GM23338 (cell line): ENCODE measurements at regions not wholly inside any gene's neighbourhood (a gene's known extent, or its start where the extent isn't known, plus 50 kb on each side); places are given as distances from the start of the nearest gene placed in this dataset.

ENCODE experiments used
- ATAC-seq: fragments of 200-7000 bp; cut with Tn5 transposase; 3 replicates; pipeline ENCODE4 v1.9.1; 2020
- DNase-seq: peaks from one replicate; pipeline ENCODE4 v3.0.0-alpha.2; 2015; ENCODE audit warnings: low spot score
- H2AFZ ChIP-seq: fragments of 200-600 bp; sonication (generic); 2 replicates; pipeline ENCODE4 v1.8.0; 2016; ENCODE audit warnings: antibody characterized with exemption, mild to moderate bottlenecking, moderate library complexity
- H3F3A ChIP-seq: fragments of 200-600 bp; sonication (generic); replicated peaks from 2 replicates; pipeline ENCODE4 v1.8.0; 2017; ENCODE audit warnings: antibody characterized with exemption, mixed run types, low read depth
- H3K27ac ChIP-seq: fragments of 200-600 bp; sonication (generic); 2 replicates; pipeline ENCODE4 v1.6.1; 2016; ENCODE audit warnings: low read depth
- H3K27me3 ChIP-seq: fragments of 200-600 bp; sonication (generic); 2 replicates; pipeline ENCODE4 v1.8.0; 2016; ENCODE audit warnings: mild to moderate bottlenecking, mixed run types, moderate library complexity; ENCODE audit not compliant: insufficient read depth
- H3K36me3 ChIP-seq: fragments of 200-600 bp; sonication (generic); 2 replicates; pipeline ENCODE4 v1.8.0; 2016; ENCODE audit warnings: mild to moderate bottlenecking; ENCODE audit not compliant: insufficient read depth
- H3K4me1 ChIP-seq: fragments of 200-600 bp; sonication (generic); 2 replicates; pipeline ENCODE4 v1.8.0; 2016; ENCODE audit warnings: mild to moderate bottlenecking, moderate library complexity; ENCODE audit not compliant: insufficient read depth
- H3K4me2 ChIP-seq: fragments of 200-600 bp; sonication (generic); 2 replicates; pipeline ENCODE4 v1.7.1; 2017; ENCODE audit warnings: mixed run types
- H3K4me3 ChIP-seq: fragments of 200-600 bp; sonication (generic); 2 replicates; pipeline ENCODE4 v1.6.1; 2016; ENCODE audit warnings: mixed run types
- H3K79me2 ChIP-seq: fragments of 200-600 bp; sonication (generic); replicated peaks from 2 replicates; pipeline ENCODE4 v1.8.0; 2017; ENCODE audit warnings: mild to moderate bottlenecking; ENCODE audit not compliant: insufficient read depth
- H3K9me2 ChIP-seq: fragments of 200-600 bp; sonication (generic); 2 replicates; pipeline ENCODE4 v1.8.0; 2017; ENCODE audit not compliant: insufficient read depth
- H4K20me1 ChIP-seq: fragments of 200-600 bp; sonication (generic); replicated peaks from 2 replicates; pipeline ENCODE4 v1.8.0; 2017; ENCODE audit warnings: mild to moderate bottlenecking; ENCODE audit not compliant: insufficient read depth
- H3K27ac Mint-ChIP-seq: 2 replicates; pipeline ENCODE4 v1.8.0; 2020; ENCODE audit warnings: inconsistent platforms, mild to moderate bottlenecking, moderate library complexity, mixed read lengths
- H3K27me3 Mint-ChIP-seq: 3 replicates; pipeline ENCODE4 v1.8.0; 2022; ENCODE audit warnings: low read depth, mild to moderate bottlenecking, moderate library complexity, mixed read lengths, inconsistent platforms; ENCODE audit not compliant: insufficient read depth, poor library complexity
- H3K36me3 Mint-ChIP-seq: 3 replicates; pipeline ENCODE4 v1.8.0; 2021; ENCODE audit warnings: low read depth, mild to moderate bottlenecking, inconsistent platforms, moderate library complexity, mixed read lengths
- H3K4me1 Mint-ChIP-seq: 3 replicates; pipeline ENCODE4 v1.8.0; 2020; ENCODE audit warnings: mild to moderate bottlenecking, inconsistent platforms, mixed read lengths
- H3K4me3 Mint-ChIP-seq: 3 replicates; pipeline ENCODE4 v1.8.0; 2021; ENCODE audit warnings: moderate library complexity, mild to moderate bottlenecking, inconsistent platforms, mixed read lengths
- H3K9me3 Mint-ChIP-seq: 3 replicates; pipeline ENCODE4 v1.8.0; 2020; ENCODE audit warnings: moderate library complexity, mild to moderate bottlenecking, inconsistent platforms, mixed read lengths
- CREB1 ChIP-seq: fragments of 250-450 bp; sonication (Bioruptor Pico); IDR thresholded peaks from 2 replicates; pipeline ENCODE4 v1.5.0; 2020; ENCODE audit warnings: low read depth, mild to moderate bottlenecking, moderate library complexity
- EZH2 ChIP-seq: fragments of 200-600 bp; sonication (generic); IDR thresholded peaks from one replicate; pipeline ENCODE4 v1.8.0; 2017; ENCODE audit warnings: antibody characterized with exemption, mild to moderate bottlenecking, low read depth; ENCODE audit not compliant: unreplicated experiment
- EZH2phosphoT487 ChIP-seq: fragments of 200-600 bp; sonication (generic); IDR thresholded peaks from one replicate; pipeline ENCODE4 v1.8.1; 2018; ENCODE audit warnings: antibody characterized with exemption; ENCODE audit not compliant: unreplicated experiment
- NANOG ChIP-seq: IDR thresholded peaks from 2 replicates; pipeline ENCODE4 v1.6.1; 2016; ENCODE audit warnings: antibody characterized with exemption, borderline replicate concordance
- POLR2AphosphoS5 ChIP-seq: IDR thresholded peaks from 2 replicates; pipeline ENCODE4 v1.6.1; 2016; ENCODE audit warnings: antibody characterized with exemption, low read depth
- STAT1 ChIP-seq: IDR thresholded peaks from one replicate; pipeline ENCODE4 v1.6.1; 2016; ENCODE audit warnings: antibody characterized with exemption; ENCODE audit not compliant: unreplicated experiment
- ZNF114 ChIP-seq: fragments of 250-450 bp; sonication (Bioruptor Pico); IDR thresholded peaks from 2 replicates; pipeline ENCODE4 v1.5.0; 2020; ENCODE audit warnings: mild to moderate bottlenecking, moderate library complexity
- ZNF331 ChIP-seq: fragments of 250-450 bp; sonication (Bioruptor Pico); IDR thresholded peaks from 2 replicates; pipeline ENCODE4 v1.5.0; 2020; ENCODE audit warnings: low read depth, mild to moderate bottlenecking, moderate library complexity
- TF ChIP-seq, protein P1 (sequence below), 2 experiments: fragments of 200-600 bp in 1 of 2; sonication (generic) in 1 of 2; conservative IDR thresholded peaks; 2 replicates each; pipeline versions ENCODE4 v1.5.1 to v1.6.1; 2016 to 2017; ENCODE audit warnings: antibody characterized with exemption in 2 of 2, low read depth in 2 of 2, mild to moderate bottlenecking in 2 of 2, moderate library complexity in 1 of 2
- TF ChIP-seq, protein P2 (sequence below): IDR thresholded peaks from one replicate; pipeline ENCODE4 v1.6.1; 2018; ENCODE audit warnings: antibody characterized with exemption; ENCODE audit not compliant: unreplicated experiment
- TF ChIP-seq, protein P3 (sequence below): fragments of 250-450 bp; sonication (Bioruptor Pico); IDR thresholded peaks from 2 replicates; pipeline ENCODE4 v1.5.0; 2020; ENCODE audit warnings: mild to moderate bottlenecking, moderate library complexity

DNA sequence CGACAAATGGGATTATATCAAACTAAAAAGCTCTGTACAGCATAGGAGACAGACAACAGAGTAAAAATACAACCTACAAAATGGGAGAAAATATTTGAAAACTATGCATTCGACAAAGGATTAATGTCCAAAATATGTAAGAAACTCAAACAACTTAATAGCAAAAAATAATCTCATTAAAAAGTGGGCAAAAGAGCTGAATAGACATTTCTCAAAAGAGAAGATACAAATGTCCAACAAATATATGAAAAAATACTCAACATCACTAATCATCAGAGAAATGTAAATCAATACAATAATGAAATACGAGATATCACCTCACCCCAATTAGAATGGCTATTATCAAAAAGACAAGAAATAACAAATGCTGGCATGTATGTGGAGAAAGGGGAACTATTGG lies 272.9 kb downstream of the KLHL13 start:
- H3K27me3 ChIP-seq, result no peaks in the 10 kb centered on the region
- no peaks in the 10 kb centered on the region for H3K9me2 ChIP-seq
- no peak overlapping the region for H3K4me3 Mint-ChIP-seq
- H3F3A ChIP-seq, result no peaks in the 10 kb centered on the region
- ATAC-seq (no peak), DNase-seq (no peak)
- no peaks in the 10 kb centered on the region for H4K20me1 ChIP-seq
- no peak overlapping the region for H2AFZ ChIP-seq
- no peak overlapping the region for H3K27ac ChIP-seq
- H3K27me3 Mint-ChIP-seq, result peaks cover 4% of the 10 kb centered on the region
- H3K4me2 ChIP-seq, result no peak overlapping the region
- H3K9me3 Mint-ChIP-seq, result 0 out of 3 replicates have a peak, but pooled peaks cover 3% of the 10 kb centered on the region
- TF ChIP-seq ZNF331 (CRISPR knock-in tag), result no peak
- no peak for TF ChIP-seq POLR2AphosphoS5
- no peak for TF ChIP-seq CREB1
- TF ChIP-seq STAT1, result no peak
- TF ChIP-seq, protein P1, sequence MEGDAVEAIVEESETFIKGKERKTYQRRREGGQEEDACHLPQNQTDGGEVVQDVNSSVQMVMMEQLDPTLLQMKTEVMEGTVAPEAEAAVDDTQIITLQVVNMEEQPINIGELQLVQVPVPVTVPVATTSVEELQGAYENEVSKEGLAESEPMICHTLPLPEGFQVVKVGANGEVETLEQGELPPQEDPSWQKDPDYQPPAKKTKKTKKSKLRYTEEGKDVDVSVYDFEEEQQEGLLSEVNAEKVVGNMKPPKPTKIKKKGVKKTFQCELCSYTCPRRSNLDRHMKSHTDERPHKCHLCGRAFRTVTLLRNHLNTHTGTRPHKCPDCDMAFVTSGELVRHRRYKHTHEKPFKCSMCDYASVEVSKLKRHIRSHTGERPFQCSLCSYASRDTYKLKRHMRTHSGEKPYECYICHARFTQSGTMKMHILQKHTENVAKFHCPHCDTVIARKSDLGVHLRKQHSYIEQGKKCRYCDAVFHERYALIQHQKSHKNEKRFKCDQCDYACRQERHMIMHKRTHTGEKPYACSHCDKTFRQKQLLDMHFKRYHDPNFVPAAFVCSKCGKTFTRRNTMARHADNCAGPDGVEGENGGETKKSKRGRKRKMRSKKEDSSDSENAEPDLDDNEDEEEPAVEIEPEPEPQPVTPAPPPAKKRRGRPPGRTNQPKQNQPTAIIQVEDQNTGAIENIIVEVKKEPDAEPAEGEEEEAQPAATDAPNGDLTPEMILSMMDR (conservative IDR thresholded peaks at IDR 0.05; ENCODE audit: low read depth in 2 of 2), result no peak
- TF ChIP-seq, protein P2, sequence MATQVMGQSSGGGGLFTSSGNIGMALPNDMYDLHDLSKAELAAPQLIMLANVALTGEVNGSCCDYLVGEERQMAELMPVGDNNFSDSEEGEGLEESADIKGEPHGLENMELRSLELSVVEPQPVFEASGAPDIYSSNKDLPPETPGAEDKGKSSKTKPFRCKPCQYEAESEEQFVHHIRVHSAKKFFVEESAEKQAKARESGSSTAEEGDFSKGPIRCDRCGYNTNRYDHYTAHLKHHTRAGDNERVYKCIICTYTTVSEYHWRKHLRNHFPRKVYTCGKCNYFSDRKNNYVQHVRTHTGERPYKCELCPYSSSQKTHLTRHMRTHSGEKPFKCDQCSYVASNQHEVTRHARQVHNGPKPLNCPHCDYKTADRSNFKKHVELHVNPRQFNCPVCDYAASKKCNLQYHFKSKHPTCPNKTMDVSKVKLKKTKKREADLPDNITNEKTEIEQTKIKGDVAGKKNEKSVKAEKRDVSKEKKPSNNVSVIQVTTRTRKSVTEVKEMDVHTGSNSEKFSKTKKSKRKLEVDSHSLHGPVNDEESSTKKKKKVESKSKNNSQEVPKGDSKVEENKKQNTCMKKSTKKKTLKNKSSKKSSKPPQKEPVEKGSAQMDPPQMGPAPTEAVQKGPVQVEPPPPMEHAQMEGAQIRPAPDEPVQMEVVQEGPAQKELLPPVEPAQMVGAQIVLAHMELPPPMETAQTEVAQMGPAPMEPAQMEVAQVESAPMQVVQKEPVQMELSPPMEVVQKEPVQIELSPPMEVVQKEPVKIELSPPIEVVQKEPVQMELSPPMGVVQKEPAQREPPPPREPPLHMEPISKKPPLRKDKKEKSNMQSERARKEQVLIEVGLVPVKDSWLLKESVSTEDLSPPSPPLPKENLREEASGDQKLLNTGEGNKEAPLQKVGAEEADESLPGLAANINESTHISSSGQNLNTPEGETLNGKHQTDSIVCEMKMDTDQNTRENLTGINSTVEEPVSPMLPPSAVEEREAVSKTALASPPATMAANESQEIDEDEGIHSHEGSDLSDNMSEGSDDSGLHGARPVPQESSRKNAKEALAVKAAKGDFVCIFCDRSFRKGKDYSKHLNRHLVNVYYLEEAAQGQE, result no peak
- TF ChIP-seq, protein P3, sequence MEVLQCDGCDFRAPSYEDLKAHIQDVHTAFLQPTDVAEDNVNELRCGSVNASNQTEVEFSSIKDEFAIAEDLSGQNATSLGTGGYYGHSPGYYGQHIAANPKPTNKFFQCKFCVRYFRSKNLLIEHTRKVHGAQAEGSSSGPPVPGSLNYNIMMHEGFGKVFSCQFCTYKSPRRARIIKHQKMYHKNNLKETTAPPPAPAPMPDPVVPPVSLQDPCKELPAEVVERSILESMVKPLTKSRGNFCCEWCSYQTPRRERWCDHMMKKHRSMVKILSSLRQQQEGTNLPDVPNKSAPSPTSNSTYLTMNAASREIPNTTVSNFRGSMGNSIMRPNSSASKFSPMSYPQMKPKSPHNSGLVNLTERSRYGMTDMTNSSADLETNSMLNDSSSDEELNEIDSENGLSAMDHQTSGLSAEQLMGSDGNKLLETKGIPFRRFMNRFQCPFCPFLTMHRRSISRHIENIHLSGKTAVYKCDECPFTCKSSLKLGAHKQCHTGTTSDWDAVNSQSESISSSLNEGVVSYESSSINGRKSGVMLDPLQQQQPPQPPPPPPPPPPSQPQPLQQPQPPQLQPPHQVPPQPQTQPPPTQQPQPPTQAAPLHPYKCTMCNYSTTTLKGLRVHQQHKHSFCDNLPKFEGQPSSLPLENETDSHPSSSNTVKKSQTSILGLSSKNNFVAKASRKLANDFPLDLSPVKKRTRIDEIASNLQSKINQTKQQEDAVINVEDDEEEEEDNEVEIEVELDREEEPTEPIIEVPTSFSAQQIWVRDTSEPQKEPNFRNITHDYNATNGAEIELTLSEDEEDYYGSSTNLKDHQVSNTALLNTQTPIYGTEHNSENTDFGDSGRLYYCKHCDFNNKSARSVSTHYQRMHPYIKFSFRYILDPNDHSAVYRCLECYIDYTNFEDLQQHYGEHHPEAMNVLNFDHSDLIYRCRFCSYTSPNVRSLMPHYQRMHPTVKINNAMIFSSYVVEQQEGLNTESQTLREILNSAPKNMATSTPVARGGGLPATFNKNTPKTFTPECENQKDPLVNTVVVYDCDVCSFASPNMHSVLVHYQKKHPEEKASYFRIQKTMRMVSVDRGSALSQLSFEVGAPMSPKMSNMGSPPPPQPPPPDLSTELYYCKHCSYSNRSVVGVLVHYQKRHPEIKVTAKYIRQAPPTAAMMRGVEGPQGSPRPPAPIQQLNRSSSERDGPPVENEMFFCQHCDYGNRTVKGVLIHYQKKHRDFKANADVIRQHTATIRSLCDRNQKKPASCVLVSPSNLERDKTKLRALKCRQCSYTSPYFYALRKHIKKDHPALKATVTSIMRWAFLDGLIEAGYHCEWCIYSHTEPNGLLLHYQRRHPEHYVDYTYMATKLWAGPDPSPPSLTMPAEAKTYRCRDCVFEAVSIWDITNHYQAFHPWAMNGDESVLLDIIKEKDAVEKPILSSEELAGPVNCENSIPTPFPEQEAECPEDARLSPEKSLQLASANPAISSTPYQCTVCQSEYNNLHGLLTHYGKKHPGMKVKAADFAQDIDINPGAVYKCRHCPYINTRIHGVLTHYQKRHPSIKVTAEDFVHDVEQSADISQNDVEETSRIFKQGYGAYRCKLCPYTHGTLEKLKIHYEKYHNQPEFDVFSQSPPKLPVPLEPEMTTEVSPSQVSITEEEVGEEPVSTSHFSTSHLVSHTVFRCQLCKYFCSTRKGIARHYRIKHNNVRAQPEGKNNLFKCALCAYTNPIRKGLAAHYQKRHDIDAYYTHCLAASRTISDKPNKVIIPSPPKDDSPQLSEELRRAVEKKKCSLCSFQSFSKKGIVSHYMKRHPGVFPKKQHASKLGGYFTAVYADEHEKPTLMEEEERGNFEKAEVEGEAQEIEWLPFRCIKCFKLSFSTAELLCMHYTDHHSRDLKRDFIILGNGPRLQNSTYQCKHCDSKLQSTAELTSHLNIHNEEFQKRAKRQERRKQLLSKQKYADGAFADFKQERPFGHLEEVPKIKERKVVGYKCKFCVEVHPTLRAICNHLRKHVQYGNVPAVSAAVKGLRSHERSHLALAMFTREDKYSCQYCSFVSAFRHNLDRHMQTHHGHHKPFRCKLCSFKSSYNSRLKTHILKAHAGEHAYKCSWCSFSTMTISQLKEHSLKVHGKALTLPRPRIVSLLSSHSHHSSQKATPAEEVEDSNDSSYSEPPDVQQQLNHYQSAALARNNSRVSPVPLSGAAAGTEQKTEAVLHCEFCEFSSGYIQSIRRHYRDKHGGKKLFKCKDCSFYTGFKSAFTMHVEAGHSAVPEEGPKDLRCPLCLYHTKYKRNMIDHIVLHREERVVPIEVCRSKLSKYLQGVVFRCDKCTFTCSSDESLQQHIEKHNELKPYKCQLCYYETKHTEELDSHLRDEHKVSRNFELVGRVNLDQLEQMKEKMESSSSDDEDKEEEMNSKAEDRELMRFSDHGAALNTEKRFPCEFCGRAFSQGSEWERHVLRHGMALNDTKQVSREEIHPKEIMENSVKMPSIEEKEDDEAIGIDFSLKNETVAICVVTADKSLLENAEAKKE (CRISPR knock-in tag), result no peak
- no peak for TF ChIP-seq NANOG
- no peak for TF ChIP-seq EZH2
- no peak for TF ChIP-seq ZNF114 (CRISPR knock-in tag)
- no peak for TF ChIP-seq EZH2phosphoT487
- H3K79me2 ChIP-seq, result no peaks in the 10 kb centered on the region
- no peaks in the 10 kb centered on the region for H3K4me1 Mint-ChIP-seq
- no peak overlapping the region for H3K4me3 ChIP-seq
- no peak overlapping the region for H3K27ac Mint-ChIP-seq
- no peaks in the 10 kb centered on the region for H3K36me3 Mint-ChIP-seq
- no peaks in the 10 kb centered on the region for H3K36me3 ChIP-seq
- no peaks in the 10 kb centered on the region for H3K4me1 ChIP-seq
